ENCODE measurements at regions not wholly inside any gene's neighbourhood (a gene's known extent, or its start where the extent isn't known, plus 50 kb on each side); places are given as distances from the start of the nearest gene placed in this dataset.

GRCh38 chr18:27250471-27250870 is 65.4 kb upstream of the CHST9 start:
- H4K8ac ChIP-seq (replicated peaks; ENCODE audit: insufficient read length, low read depth, low read length) = no peak overlapping the region
- no peaks in the 10 kb centered on the region for H3K4me1 Mint-ChIP-seq

More at GRCh38 chr18:27250471-27250870, 65.4 kb upstream of the CHST9 start:
- Histone ChIP-seq H2BK5ac (ENCODE audit: insufficient read length, low read length) (no peak overlapping the region), H2AK5ac (ENCODE audit: insufficient read length, low read length) (no peak overlapping the region), H3K14ac (ENCODE audit: insufficient read depth, low read length) (no peak overlapping the region), H3K23ac (ENCODE audit: insufficient read length, low read depth, low read length) (no peak overlapping the region), H3K56ac (ENCODE audit: insufficient read length, low read depth, low read length) (no peak overlapping the region), H2BK120ac (ENCODE audit: low read depth, low read length, poor library complexity, severe bottlenecking) (no peak overlapping the region), H3K4me2 (ENCODE audit: insufficient read depth, insufficient read length, low read length) (no peak overlapping the region), H2AFZ (ENCODE audit: low read length) (no peak overlapping the region), H2BK15ac (ENCODE audit: low read depth, low read length) (no peak overlapping the region), H3K9me3 (ENCODE audit: control insufficient read depth, low read depth, low read length) (no peaks in the 10 kb centered on the region), H3K18ac (ENCODE audit: insufficient read length, low read depth, low read length) (no peak overlapping the region), H3T11ph (ENCODE audit: low read length) (no peak overlapping the region), H3K4ac (ENCODE audit: low read depth, low read length) (no peak overlapping the region), H4K5ac (ENCODE audit: insufficient read length, low read depth, low read length) (no peak overlapping the region), H3K79me1 (ENCODE audit: insufficient read depth, low read depth, low read length, poor library complexity, severe bottlenecking) (no peaks in the 10 kb centered on the region), H4K91ac (ENCODE audit: insufficient read length, low read depth, low read length) (no peak overlapping the region), H3K4me1 (ENCODE audit: insufficient read depth, low read length) (no peaks in the 10 kb centered on the region), H2BK12ac (ENCODE audit: insufficient read length, low read depth, low read length) (no peak overlapping the region), H4K20me1 (ENCODE audit: control insufficient read depth, insufficient read depth, insufficient read length) (no peaks in the 10 kb centered on the region), H3K79me2 (ENCODE audit: insufficient read depth, low read length) (no peaks in the 10 kb centered on the region), H3K27ac (ENCODE audit: insufficient read length, low read depth, low read length) (no peak overlapping the region), H3K9ac (ENCODE audit: extremely low read depth, insufficient read length, low read length) (no peak overlapping the region), H3K23me2 (ENCODE audit: insufficient read length, low read depth, low read length, poor library complexity, severe bottlenecking) (no peaks in the 10 kb centered on the region), H3K27me3 (ENCODE audit: insufficient read depth, low read length) (no peaks in the 10 kb centered on the region), H2BK20ac (ENCODE audit: low read depth, low read length, poor library complexity, severe bottlenecking) (no peak overlapping the region)
- no peaks in the 10 kb centered on the region for H3K27me3 Mint-ChIP-seq (ENCODE audit: low read depth)
- H3K36me3 Mint-ChIP-seq (ENCODE audit: insufficient read depth in 1 of 3, low read depth in 3 of 3) = no peaks in the 10 kb centered on the region
- no peak for DNase-seq
- WGBS (ENCODE audit: extremely low coverage, insufficient read length, low lambda C conversion rate) = no CpG with 5 or more reads among the region's 2 CpGs
- H3K27ac Mint-ChIP-seq = no peak overlapping the region
- H3K9me3 Mint-ChIP-seq = no peaks in the 10 kb centered on the region
- TF ChIP-seq CTCF (conservative IDR thresholded peaks at IDR 0.05) = no peak
- H3K4me3 Mint-ChIP-seq = no peak overlapping the region
